ENCODE measurements at regions not wholly inside any gene's neighbourhood (a gene's known extent, or its start where the extent isn't known, plus 50 kb on each side); places are given as distances from the start of the nearest gene placed in this dataset.

GRCh38 chr2:37867166-37867565 lies 57.9 kb upstream of the RMDN2 start:
- H3K4me3 Mint-ChIP-seq = no peak overlapping the region
- peaks cover 35% of the 10 kb centered on the region for H3K27me3 Mint-ChIP-seq
- peaks cover 24% of the 10 kb centered on the region for H3K4me1 Mint-ChIP-seq
- DNase-seq (no peak), ATAC-seq (no peak)
- no peak overlapping the region for H3K27ac Mint-ChIP-seq
- H3K9me3 Mint-ChIP-seq = no peaks in the 10 kb centered on the region

- Mint-ChIP-seq H3K4me1 (peaks cover 41% of the 10 kb centered on the region), H3K9me3 (no peaks in the 10 kb centered on the region), H3K4me3 (no peak overlapping the region), H3K27me3 (peaks cover 18% of the 10 kb centered on the region), H3K27ac (peak overlapping the region in 1 of 2 donors; percentile 1)
- no peak for ATAC-seq
- no peak for DNase-seq
Measured at GRCh38 chr2:37868866-37869265, 56.2 kb upstream of the RMDN2 start.

GRCh38 chr2:37869304-37869703 lies 55.8 kb upstream of the RMDN2 start:
- H3K4me3 Mint-ChIP-seq = no peak overlapping the region
- ATAC-seq = no peak
- no peak for DNase-seq
- H3K4me1 Mint-ChIP-seq = peaks cover 41% of the 10 kb centered on the region
- peaks cover 14% of the 10 kb centered on the region for H3K27me3 Mint-ChIP-seq
- no peak overlapping the region for H3K27ac Mint-ChIP-seq
- no peaks in the 10 kb centered on the region for H3K9me3 Mint-ChIP-seq

GRCh38 chr2:37869771-37870170 lies 55.3 kb upstream of the RMDN2 start:
- Mint-ChIP-seq H3K9me3 (no peaks in the 10 kb centered on the region), H3K4me1 (peaks cover 41% of the 10 kb centered on the region), H3K4me3 (no peak overlapping the region), H3K27ac (no peak overlapping the region), H3K27me3 (peaks cover 16% of the 10 kb centered on the region)
- DNase-seq (no peak), ATAC-seq (no peak)

- Mint-ChIP-seq H3K4me1 (peaks cover 41% of the 10 kb centered on the region), H3K27me3 (peaks cover 14% of the 10 kb centered on the region), H3K27ac (peak overlapping the region in 1 of 2 donors; percentile 49), H3K4me3 (no peak overlapping the region), H3K9me3 (no peaks in the 10 kb centered on the region)
- no peak for DNase-seq
- no peak for ATAC-seq
Measured at GRCh38 chr2:37870829-37871228, 54.3 kb upstream of the RMDN2 start.

GRCh38 chr2:37871456-37872191 lies 53.5 kb upstream of the RMDN2 start:
- peak overlapping the region; percentile 86 to 92 for H3K27ac Mint-ChIP-seq
- H3K27me3 Mint-ChIP-seq = peaks cover 14% of the 10 kb centered on the region
- peak overlapping the region; percentile 44 to 68 for H3K4me3 Mint-ChIP-seq
- H3K9me3 Mint-ChIP-seq = no peaks in the 10 kb centered on the region
- DNase-seq (peak in 1 of 2 donors; percentile 20), ATAC-seq (peak; percentile 92)
- peaks cover 41% of the 10 kb centered on the region for H3K4me1 Mint-ChIP-seq

- H3K27ac Mint-ChIP-seq = peak overlapping the region; percentile 86 to 92
- H3K4me1 Mint-ChIP-seq = peaks cover 41% of the 10 kb centered on the region
- peak overlapping the region; percentile 44 to 68 for H3K4me3 Mint-ChIP-seq
- DNase-seq (no peak), ATAC-seq (no peak)
- H3K27me3 Mint-ChIP-seq = peaks cover 14% of the 10 kb centered on the region
- H3K9me3 Mint-ChIP-seq = no peaks in the 10 kb centered on the region
Measured at GRCh38 chr2:37872192-37872750, 52.8 kb upstream of the RMDN2 start.

- H3K9me3 Mint-ChIP-seq = no peaks in the 10 kb centered on the region
- H3K27me3 Mint-ChIP-seq = peaks cover 9% of the 10 kb centered on the region
- H3K27ac Mint-ChIP-seq = peak overlapping the region in 1 of 2 donors; percentile 92
- peaks cover 41% of the 10 kb centered on the region for H3K4me1 Mint-ChIP-seq
- ATAC-seq = no peak
- peak overlapping the region in 1 of 2 donors; percentile 15 for H3K4me3 Mint-ChIP-seq
- DNase-seq = no peak
Measured at GRCh38 chr2:37873229-37873628, 51.9 kb upstream of the RMDN2 start.

GRCh38 chr2:37873749-37874330 lies 51.2 kb upstream of the RMDN2 start:
- Mint-ChIP-seq H3K27ac (no peak overlapping the region), H3K4me1 (peaks cover 39% of the 10 kb centered on the region)
- no peak for ATAC-seq

GRCh38 chr2:37874470-37874869 lies 50.6 kb upstream of the RMDN2 start:
- Mint-ChIP-seq H3K4me3 (no peak overlapping the region), H3K9me3 (no peaks in the 10 kb centered on the region), H3K27ac (no peak overlapping the region), H3K27me3 (peaks cover 11% of the 10 kb centered on the region), H3K4me1 (peaks cover 33% of the 10 kb centered on the region)
- DNase-seq (no peak), ATAC-seq (no peak)

More at GRCh38 chr2:37873749-37874330, 51.2 kb upstream of the RMDN2 start:
- no peaks in the 10 kb centered on the region for H3K9me3 Mint-ChIP-seq
- no peak for DNase-seq
- peaks cover 9% of the 10 kb centered on the region for H3K27me3 Mint-ChIP-seq
- no peak overlapping the region for H3K4me3 Mint-ChIP-seq
